ENCODE measurements at regions not wholly inside any gene's neighbourhood (a gene's known extent, or its start where the extent isn't known, plus 50 kb on each side); places are given as distances from the start of the nearest gene placed in this dataset.

GRCh38 chr10:121284936-121285335, 313.3 kb downstream of the FGFR2 start:
- no peak for TF ChIP-seq POLR2A (IDR thresholded peaks at IDR 0.05)
- TF ChIP-seq CTCF (IDR thresholded peaks at IDR 0.05): no peak
- TF ChIP-seq POLR2AphosphoS5 (IDR thresholded peaks at IDR 0.05): no peak
- no peak for TF ChIP-seq EP300 (IDR thresholded peaks at IDR 0.05)

All from gastroesophageal sphincter (tissue), 3 donors.